ENCODE measurements at regions not wholly inside any gene's neighbourhood (a gene's known extent, or its start where the extent isn't known, plus 50 kb on each side); places are given as distances from the start of the nearest gene placed in this dataset.

DNA sequence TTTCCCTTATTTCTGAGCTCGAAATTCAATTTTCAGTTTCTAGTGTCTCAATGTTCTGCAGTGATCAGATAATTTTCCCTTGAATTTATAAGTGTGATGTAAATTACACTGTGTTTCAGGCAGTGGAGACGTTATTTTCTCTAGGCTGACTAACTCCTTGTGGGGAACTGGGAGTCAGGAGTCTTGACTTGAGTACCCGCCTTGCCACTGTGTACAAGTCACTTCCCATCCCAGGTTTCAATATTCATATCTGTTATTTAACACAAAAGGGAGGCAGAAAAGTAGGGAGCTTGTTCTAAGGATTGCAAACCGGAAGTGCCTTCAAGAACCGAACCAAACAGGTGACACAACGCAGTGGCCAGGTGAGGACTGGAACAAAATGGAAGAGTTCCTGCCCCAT is 196.5 kb downstream of the MEX3B start:
- TF ChIP-seq POLR2A (IDR thresholded peaks at IDR 0.05; ENCODE audit: low read depth, low read length) (no peak), TAF1 (IDR thresholded peaks at IDR 0.05; ENCODE audit: low read depth, low read length) (no peak), POLR2AphosphoS5 (IDR thresholded peaks at IDR 0.05; ENCODE audit: low read depth, low read length) (no peak)

All from GM12891 (cell line).